ENCODE measurements at regions not wholly inside any gene's neighbourhood (a gene's known extent, or its start where the extent isn't known, plus 50 kb on each side); places are given as distances from the start of the nearest gene placed in this dataset.
"Not testable (repeated sequence)": the region's sequence is repeated elsewhere in the genome, so short reads cannot be mapped to it uniquely, and the experiment has no call there.

GRCh38 chr10:38600146-38600545 lies 506.0 kb downstream of the ZNF37A start:
- FAIRE-seq (no peak), ATAC-seq (no peak), DNase-seq (peak in 1 of 6 donors; percentile 24)
- Histone ChIP-seq H3K4me3 (no peak overlapping the region), H3K27ac (no peak overlapping the region), H3K36me3 (no peaks in the 10 kb centered on the region), H3K27me3 (no peaks in the 10 kb centered on the region), H3K9me3 (no peaks in the 10 kb centered on the region), H3K4me1 (no peaks in the 10 kb centered on the region)
- WGBS, 2 donors: 59 to 72% methylated on average over 9 to 33 of the region's 33 CpGs
- intact Hi-C loops (cut with DNase I): no loop called here
- TF ChIP-seq, protein P1, sequence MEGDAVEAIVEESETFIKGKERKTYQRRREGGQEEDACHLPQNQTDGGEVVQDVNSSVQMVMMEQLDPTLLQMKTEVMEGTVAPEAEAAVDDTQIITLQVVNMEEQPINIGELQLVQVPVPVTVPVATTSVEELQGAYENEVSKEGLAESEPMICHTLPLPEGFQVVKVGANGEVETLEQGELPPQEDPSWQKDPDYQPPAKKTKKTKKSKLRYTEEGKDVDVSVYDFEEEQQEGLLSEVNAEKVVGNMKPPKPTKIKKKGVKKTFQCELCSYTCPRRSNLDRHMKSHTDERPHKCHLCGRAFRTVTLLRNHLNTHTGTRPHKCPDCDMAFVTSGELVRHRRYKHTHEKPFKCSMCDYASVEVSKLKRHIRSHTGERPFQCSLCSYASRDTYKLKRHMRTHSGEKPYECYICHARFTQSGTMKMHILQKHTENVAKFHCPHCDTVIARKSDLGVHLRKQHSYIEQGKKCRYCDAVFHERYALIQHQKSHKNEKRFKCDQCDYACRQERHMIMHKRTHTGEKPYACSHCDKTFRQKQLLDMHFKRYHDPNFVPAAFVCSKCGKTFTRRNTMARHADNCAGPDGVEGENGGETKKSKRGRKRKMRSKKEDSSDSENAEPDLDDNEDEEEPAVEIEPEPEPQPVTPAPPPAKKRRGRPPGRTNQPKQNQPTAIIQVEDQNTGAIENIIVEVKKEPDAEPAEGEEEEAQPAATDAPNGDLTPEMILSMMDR (IDR thresholded peaks at IDR 0.05): no peak

GRCh38 chr10:38600696-38601095 lies 506.6 kb downstream of the ZNF37A start:
- Histone ChIP-seq H3K27me3 (no peaks in the 10 kb centered on the region), H3K4me1 (no peaks in the 10 kb centered on the region), H3K36me3 (no peaks in the 10 kb centered on the region), H3K9me3 (no peaks in the 10 kb centered on the region), H3K27ac (no peak overlapping the region), H3K4me3 (no peak overlapping the region)
- ATAC-seq (no peak), FAIRE-seq (no peak), DNase-seq (no peak)
- 58 to 68% methylated on average over 13 to 46 of the region's 46 CpGs for WGBS, 2 donors
- intact Hi-C loops (cut with DNase I): no loop called here
- TF ChIP-seq, protein P1 (IDR thresholded peaks at IDR 0.05): no peak

GRCh38 chr10:38603681-38604080 lies 509.5 kb downstream of the ZNF37A start:
- intact Hi-C loops (cut with DNase I); H3K27ac ChIP-seq; FAIRE-seq; H3K27me3 ChIP-seq; H3K4me1 ChIP-seq; H3K4me3 ChIP-seq; ATAC-seq; H3K36me3 ChIP-seq; H3K9me3 ChIP-seq: not testable (repeated sequence)
- DNase-seq: peak in 2 of 6 donors; percentile 30 to 50
- 81 to 89% methylated on average over 6 to 7 of the region's 7 CpGs for WGBS, 2 donors

- H3K27me3 ChIP-seq; ATAC-seq; H3K9me3 ChIP-seq; FAIRE-seq; H3K4me1 ChIP-seq; intact Hi-C loops (cut with DNase I); H3K4me3 ChIP-seq; H3K36me3 ChIP-seq; H3K27ac ChIP-seq: not testable (repeated sequence)
- 78 to 79% methylated on average over 3 to 16 of the region's 16 CpGs for WGBS, 2 donors
- peak in 1 of 6 donors; percentile 55 for DNase-seq
These were observed 510.3 kb downstream of the ZNF37A start for GRCh38 chr10:38604477-38604876.

DNA sequence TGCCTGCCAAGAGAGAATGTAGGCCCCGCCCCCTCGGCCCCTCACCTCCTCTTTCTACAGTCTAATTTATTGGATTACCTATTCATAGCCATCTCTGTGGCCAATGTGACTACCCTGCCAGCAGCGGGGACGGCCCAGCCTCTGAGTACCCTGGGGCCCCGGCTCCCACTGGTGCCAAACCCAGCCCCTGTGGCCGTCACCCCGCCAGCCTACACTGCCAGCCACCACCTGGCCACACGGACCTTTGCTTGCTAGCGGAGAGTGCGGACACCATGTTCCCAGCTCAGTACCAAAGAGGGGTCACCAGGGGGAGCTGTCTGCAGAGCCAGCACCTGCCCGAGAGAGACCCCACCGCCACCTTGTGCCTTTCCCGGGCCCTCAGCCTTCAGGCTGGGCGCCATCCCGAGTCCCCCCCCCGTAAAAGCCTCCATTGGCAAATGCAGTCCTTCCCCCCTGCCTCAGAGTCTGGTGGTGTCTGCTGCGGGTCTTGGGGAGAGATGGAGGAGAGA lies 511.1 kb downstream of the ZNF37A start:
- DNase-seq (peak in 2 of 6 donors; percentile 36 to 62), FAIRE-seq (no peak), ATAC-seq (no peak)
- Histone ChIP-seq H3K27me3 (no peaks in the 10 kb centered on the region), H3K4me1 (no peaks in the 10 kb centered on the region), H3K4me3 (no peak overlapping the region), H3K27ac (no peak overlapping the region), H3K36me3 (no peaks in the 10 kb centered on the region), H3K9me3 (no peaks in the 10 kb centered on the region)
- TF ChIP-seq, protein P1 (IDR thresholded peaks at IDR 0.05): no peak
- WGBS, 2 donors: 55 to 64% methylated on average over 9 to 17 of the region's 17 CpGs
- intact Hi-C loops (cut with DNase I): no loop called here

DNA sequence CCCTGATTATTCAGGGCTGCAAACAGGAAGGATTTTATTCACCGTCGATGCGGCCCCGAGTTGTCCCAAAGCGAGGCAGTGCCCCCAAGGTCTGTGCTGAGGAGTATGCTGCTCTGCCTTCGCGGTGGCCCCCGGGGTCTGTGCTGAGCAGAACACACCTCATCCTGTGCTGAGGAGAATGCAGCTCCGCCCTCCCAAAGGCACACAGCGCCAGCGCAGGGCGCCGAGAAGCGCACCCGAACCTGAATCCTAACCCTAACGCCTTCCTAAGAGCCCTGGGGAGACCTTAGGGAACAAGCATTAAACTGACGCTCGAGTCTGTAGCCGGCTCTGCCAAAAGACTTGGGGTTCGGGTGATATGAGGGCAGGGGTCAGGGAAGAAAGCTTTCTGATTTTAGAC lies 521.5 kb downstream of the ZNF37A start:
- intact Hi-C loops (cut with DNase I); FAIRE-seq; ATAC-seq: not testable (repeated sequence)

GRCh38 chr10:38619831-38620230 lies 525.7 kb downstream of the ZNF37A start:
- intact Hi-C loops (cut with DNase I); H3K27ac ChIP-seq; H3K9me3 ChIP-seq; H3K27me3 ChIP-seq; H3K4me3 ChIP-seq; DNase-seq; H3K36me3 ChIP-seq; FAIRE-seq; ATAC-seq; H3K4me1 ChIP-seq: not testable (repeated sequence)
- 8 to 14% methylated on average over 1 of the region's 1 CpG for WGBS, 2 donors

More for the DNA sequence above, 521.5 kb downstream of the ZNF37A start:
- H3K27ac ChIP-seq, H3K4me3 ChIP-seq, H3K36me3 ChIP-seq, H3K27me3 ChIP-seq, H3K4me1 ChIP-seq, DNase-seq, H3K9me3 ChIP-seq: not testable (repeated sequence)
- whole genome bisulfite sequencing, 2 donors: 58 to 71% methylated on average over 20 of the region's 20 CpGs

- not testable (repeated sequence) for DNase-seq, FAIRE-seq
These were observed 541.5 kb downstream of the ZNF37A start for GRCh38 chr10:38635650-38636049.

More at GRCh38 chr10:38635650-38636049, 541.5 kb downstream of the ZNF37A start:
- 72% methylated on average over 21 of the region's 21 CpGs for WGBS, 2 donors
- intact Hi-C loops (cut with DNase I); H3K4me1 ChIP-seq; ATAC-seq; H3K9me3 ChIP-seq; H3K36me3 ChIP-seq; H3K27ac ChIP-seq; H3K27me3 ChIP-seq; H3K4me3 ChIP-seq: not testable (repeated sequence)

Measured in pancreas (tissue), 10 donors.